Adrenal gland (tissue), 9 donors: ENCODE measurements at regions not wholly inside any gene's neighbourhood (a gene's known extent, or its start where the extent isn't known, plus 50 kb on each side); places are given as distances from the start of the nearest gene placed in this dataset.

Experiments used
- DNase-seq, 7 donors: peaks; one replicate each; pipeline ENCODE4 v3.0.0-alpha.2; 2019 to 2020
- H3K27ac ChIP-seq, 5 donors: fragments of 200-600 bp; sonication (generic) in 4 of 5; 1 replicate in 3 of 5; 2 replicates in 2 of 5; pipeline versions ENCODE4 v1.5.1 to v1.8.0; 2016 to 2020; ENCODE audit warnings: mild to moderate bottlenecking in 1 of 5
- H3K27me3 ChIP-seq: fragments of 200-600 bp; 2 replicates; pipeline ENCODE4 v1.8.0; 2021
- H3K36me3 ChIP-seq, 2 donors: fragments of 200-600 bp; replicated peaks in 1 of 2; 1 replicate in 1 of 2; 2 replicates in 1 of 2; pipeline versions ENCODE4 v1.5.1 to v1.8.0; 2018 to 2022
- H3K4me1 ChIP-seq, 2 donors: fragments of 200-600 bp; replicated peaks in 1 of 2; 1 replicate in 1 of 2; 2 replicates in 1 of 2; pipeline versions ENCODE4 v1.5.1 to v1.8.0; 2018 to 2021
- H3K4me3 ChIP-seq, 4 donors: fragments of 200-600 bp; sonication (generic) in 3 of 4; one replicate each; pipeline ENCODE4 v1.5.1; 2016 to 2018
- H3K9me3 ChIP-seq, 3 donors: fragments of 200-600 bp; sonication (generic) in 1 of 3; replicated peaks in 1 of 3; 1 replicate in 2 of 3; 2 replicates in 1 of 3; pipeline versions ENCODE4 v1.5.1 to v1.8.0; 2016 to 2021
- CTCF ChIP-seq, 6 experiments: fragments of 450-650 bp in 4 of 6; fragments of 200-600 bp in 2 of 6; sonication (generic) in 1 of 6; IDR thresholded peaks; 1 replicate in 5 of 6; 2 replicates in 1 of 6; pipeline versions ENCODE4 v1.5.1 to v1.8.0; 2016 to 2021; ENCODE audit warnings: antibody characterized with exemption in 6 of 6, mild to moderate bottlenecking in 2 of 6, moderate library complexity in 1 of 6
- POLR2A ChIP-seq, 2 donors: fragments of 450-650 bp; IDR thresholded peaks; one replicate each; pipeline ENCODE4 v1.6.1; 2017; ENCODE audit warnings: antibody characterized with exemption in 2 of 2, mild to moderate bottlenecking in 2 of 2, moderate library complexity in 1 of 2
- WGBS, 4 donors: extraction: QIAGEN DNeasy Blood & Tissue Kit in 2 of 4; methylation state at CpG; one replicate each; pipeline versions ENCODE4 v1.1.5 to v1.1.7; 2013 to 2017; 5-methylcytosine and 5-hydroxymethylcytosine counted together
- intact Hi-C, 2 donors: fragments of 100-400 bp; cut with DNase I; formaldehyde crosslinking; loops; one replicate each; pipeline versions ENCODE4 v1.14.1 to v1.15.0; 2022 to 2023
- donor health status: healthy with polysubstance abuse.
- donor health status: Bipolar disorder and iron deficiency.
- donor health status: DM: yes; HTN: yes; CAD: no.
- donor health status: DM: no; HTN: no; CAD: no.
- donor health status: DM: no; HTN: no; CAD: no.

- 96 to 97% (median 97%) methylated on average over 4 to 5 of the region's 5 CpGs for WGBS, 4 donors
- TF ChIP-seq CTCF (IDR thresholded peaks at IDR 0.05) (no peak), POLR2A (IDR thresholded peaks at IDR 0.05) (no peak)
- Histone ChIP-seq H3K4me1 (peaks cover 5 to 12% of the 10 kb centered on the region in 2 donors), H3K36me3 (no peaks in the 10 kb centered on the region), H3K9me3 (no peaks in the 10 kb centered on the region), H3K27ac (no peak overlapping the region), H3K4me3 (no peak overlapping the region), H3K27me3 (no peaks in the 10 kb centered on the region)
- DNase-seq: peak in 5 of 7 donors; percentile 2 to 46 (median 12)
- intact Hi-C loops: no loop called here
Measured at GRCh38 chr3:194284351-194284750, 66.8 kb downstream of the CPN2 start.

- Histone ChIP-seq H3K27me3 (no peaks in the 10 kb centered on the region), H3K9me3 (no peaks in the 10 kb centered on the region), H3K4me3 (no peak overlapping the region), H3K4me1 (peaks cover 0 to 7% of the 10 kb centered on the region in 2 donors), H3K27ac (peak overlapping the region in 2 of 5 donors; percentile 8 to 46), H3K36me3 (no peaks in the 10 kb centered on the region)
- no peak for TF ChIP-seq CTCF (IDR thresholded peaks at IDR 0.05)
- no peak for TF ChIP-seq POLR2A (IDR thresholded peaks at IDR 0.05)
- intact Hi-C loops: no loop called here
- 54 to 61% (median 59%) methylated on average over 16 of the region's 16 CpGs for WGBS, 4 donors
- DNase-seq: peak in 6 of 7 donors; percentile 50 to 73 (median 66)
Measured at GRCh38 chr3:194285024-194285849, 65.9 kb downstream of the CPN2 start.

GRCh38 chr3:194285850-194286197, 65.3 kb downstream of the CPN2 start:
- H3K4me1 ChIP-seq: peaks cover 0 to 7% of the 10 kb centered on the region in 2 donors
- H3K9me3 ChIP-seq: no peaks in the 10 kb centered on the region
- no peak overlapping the region for H3K4me3 ChIP-seq
- peak in 6 of 7 donors; percentile 0 to 46 (median 8) for DNase-seq
- TF ChIP-seq POLR2A (IDR thresholded peaks at IDR 0.05) (no peak), CTCF (IDR thresholded peaks at IDR 0.05) (no peak)
- intact Hi-C loops: no loop called here
- H3K27me3 ChIP-seq: no peaks in the 10 kb centered on the region
- no peaks in the 10 kb centered on the region for H3K36me3 ChIP-seq
- WGBS, 4 donors: 33 to 68% (median 52%) methylated on average over 2 of the region's 2 CpGs
- H3K27ac ChIP-seq: peak overlapping the region in 1 of 5 donors; percentile 46

GRCh38 chr3:194286375-194287146, 64.6 kb downstream of the CPN2 start:
- Histone ChIP-seq H3K9me3 (no peaks in the 10 kb centered on the region), H3K4me3 (no peak overlapping the region), H3K4me1 (peaks cover 0 to 7% of the 10 kb centered on the region in 2 donors), H3K27ac (no peak overlapping the region), H3K36me3 (no peaks in the 10 kb centered on the region), H3K27me3 (no peaks in the 10 kb centered on the region)
- 79 to 89% (median 88%) methylated on average over 21 to 22 of the region's 22 CpGs for WGBS, 4 donors
- intact Hi-C loops: no loop called here
- no peak for TF ChIP-seq POLR2A (IDR thresholded peaks at IDR 0.05)
- no peak for TF ChIP-seq CTCF (IDR thresholded peaks at IDR 0.05)
- DNase-seq: peak in 5 of 7 donors; percentile 4 to 20 (median 13)
